Activated naive CD4-positive, alpha-beta T cell treated with anti-CD3 and anti-CD28 coated beads, Interleukin-2, amount 50 U/mL, for 72 hours (primary cell): ENCODE measurements at regions not wholly inside any gene's neighbourhood (a gene's known extent, or its start where the extent isn't known, plus 50 kb on each side); places are given as distances from the start of the nearest gene placed in this dataset.
"Not testable (repeated sequence)": the region's sequence is repeated elsewhere in the genome, so short reads cannot be mapped to it uniquely, and the experiment has no call there.

ENCODE experiments used
- ATAC-seq, 2 donors: fragments of 150-1000 bp; cut with Tn5 transposase; 2 replicates each; pipeline ENCODE4 v1.10.0; 2021; ENCODE audit warnings: mild to moderate bottlenecking in 2 of 2, moderate library complexity in 2 of 2
- DNase-seq, 2 donors: peaks; one replicate each; pipeline ENCODE4 v3.0.0; 2021 to 2022; ENCODE audit warnings: low spot score in 2 of 2
- H3K27ac Mint-ChIP-seq, 2 donors: one replicate each; pipeline ENCODE4 v1.8.0; 2022; ENCODE audit warnings: mild to moderate bottlenecking in 2 of 2, mixed read lengths in 2 of 2
- H3K36me3 Mint-ChIP-seq, 2 donors: one replicate each; pipeline ENCODE4 v1.8.0; 2022; ENCODE audit warnings: mixed read lengths in 2 of 2
- H3K9me3 Mint-ChIP-seq, 2 donors: one replicate each; pipeline ENCODE4 v1.8.0; 2022; ENCODE audit warnings: mixed read lengths in 2 of 2

DNA sequence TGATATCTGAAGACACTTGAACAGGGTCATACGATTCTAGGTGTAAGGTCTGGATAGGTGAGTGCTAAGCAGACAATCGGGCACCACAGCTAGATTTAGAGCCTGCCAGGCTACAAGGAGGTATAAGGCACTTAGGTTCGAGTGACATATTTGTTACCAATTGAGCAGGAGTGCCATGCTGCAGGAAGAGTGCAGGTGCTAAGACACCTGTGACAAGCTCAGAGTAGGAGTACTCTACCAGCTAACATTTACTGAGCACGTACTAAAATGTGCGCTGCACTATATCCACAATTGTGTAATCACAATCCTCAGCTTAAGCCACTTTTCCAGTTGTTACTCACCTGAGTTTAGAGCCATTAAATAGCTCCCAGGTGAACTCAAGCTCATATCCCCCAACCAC, 227.8 kb upstream of the MOCS1 start:
- Mint-ChIP-seq H3K36me3 (no peaks in the 10 kb centered on the region), H3K27ac (no peak overlapping the region), H3K9me3 (no peaks in the 10 kb centered on the region)
- no peak for ATAC-seq
- no peak for DNase-seq

- ATAC-seq (no peak), DNase-seq (no peak)
- Mint-ChIP-seq H3K9me3 (no peaks in the 10 kb centered on the region), H3K27ac (no peak overlapping the region), H3K36me3 (no peaks in the 10 kb centered on the region)
Measured at GRCh38 chr6:40160826-40161225, 226.6 kb upstream of the MOCS1 start.

DNA sequence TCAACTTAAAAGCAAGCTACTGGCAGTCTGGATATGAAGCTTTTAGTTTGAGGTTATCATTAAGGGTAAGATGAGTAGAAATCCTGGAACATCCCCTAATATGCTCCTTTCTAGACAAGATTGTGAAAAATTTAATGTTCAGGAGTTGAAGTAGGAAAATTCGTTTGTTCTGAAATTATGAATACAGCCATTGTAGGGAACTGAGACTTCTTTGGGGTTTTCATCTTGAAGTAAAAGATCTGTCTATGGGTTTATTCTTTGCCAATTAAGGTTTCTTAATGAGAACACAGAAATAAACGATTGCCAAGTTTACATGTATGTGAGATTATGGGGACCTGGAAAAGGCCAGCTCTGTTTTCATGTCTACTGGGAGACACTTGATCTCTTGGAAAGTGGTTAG, 225.6 kb upstream of the MOCS1 start:
- ATAC-seq (no peak), DNase-seq (no peak)
- no peaks in the 10 kb centered on the region for H3K36me3 Mint-ChIP-seq
- no peak overlapping the region for H3K27ac Mint-ChIP-seq
- no peaks in the 10 kb centered on the region for H3K9me3 Mint-ChIP-seq

GRCh38 chr6:40152701-40153436, 218.6 kb upstream of the MOCS1 start:
- no peak for ATAC-seq
- H3K36me3 Mint-ChIP-seq, result no peaks in the 10 kb centered on the region
- H3K9me3 Mint-ChIP-seq, result no peaks in the 10 kb centered on the region
- H3K27ac Mint-ChIP-seq, result no peak overlapping the region
- DNase-seq, result no peak

DNA sequence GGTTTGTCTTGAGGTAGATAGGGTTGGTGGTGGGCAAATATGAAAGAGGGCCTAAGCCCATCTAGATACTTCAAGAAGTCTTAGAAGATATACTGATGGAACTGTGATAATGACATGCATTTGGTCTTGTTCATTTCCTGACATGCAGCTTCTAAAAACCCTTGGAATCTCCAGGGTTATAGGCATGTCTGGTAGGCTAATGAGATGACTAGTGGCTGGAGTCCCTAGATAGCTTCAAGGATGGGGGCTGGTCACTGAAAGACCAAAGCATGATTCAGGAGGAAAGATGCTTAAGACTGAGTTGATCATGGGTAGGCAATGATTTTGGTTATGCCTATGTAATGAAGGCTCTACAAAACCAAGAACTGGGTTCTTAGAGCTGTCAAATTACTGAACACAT, 217.9 kb upstream of the MOCS1 start:
- Mint-ChIP-seq H3K36me3 (no peaks in the 10 kb centered on the region), H3K9me3 (no peaks in the 10 kb centered on the region), H3K27ac (no peak overlapping the region)
- DNase-seq (no peak), ATAC-seq (no peak)

DNA sequence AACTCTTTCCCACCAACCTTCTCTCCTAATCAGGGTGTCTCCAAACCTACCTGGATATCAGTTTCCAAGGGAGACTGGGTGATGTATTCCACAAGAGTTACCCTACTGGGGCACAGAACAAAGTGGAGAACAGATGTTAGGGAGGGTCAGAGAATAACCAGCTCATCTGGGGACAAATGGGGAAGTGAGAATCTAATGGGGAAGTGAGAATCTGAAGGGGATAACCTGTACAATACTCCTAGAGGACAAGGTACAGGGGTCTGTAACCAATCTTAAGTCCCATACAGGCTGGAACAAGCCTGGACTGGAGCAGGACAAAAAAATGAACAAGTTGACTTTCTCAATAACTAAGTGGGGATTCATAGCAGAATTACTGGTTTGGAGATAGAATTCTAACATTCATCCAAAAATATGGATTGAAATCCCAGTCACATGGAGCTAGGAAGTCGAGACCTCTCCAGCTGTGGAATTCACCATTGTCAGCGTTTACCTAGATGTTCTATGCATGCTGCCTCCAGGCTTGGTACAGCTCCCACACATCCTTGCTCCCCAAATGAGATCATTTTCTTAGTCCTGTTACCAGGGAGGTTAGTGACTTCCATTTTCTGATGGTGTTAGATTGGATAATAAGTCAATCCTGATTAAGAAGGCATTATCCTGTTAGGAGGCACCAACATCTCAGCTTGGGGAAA, 214.8 kb upstream of the MOCS1 start:
- no peak for DNase-seq
- H3K27ac Mint-ChIP-seq, result no peak overlapping the region
- H3K9me3 Mint-ChIP-seq, result no peaks in the 10 kb centered on the region
- no peaks in the 10 kb centered on the region for H3K36me3 Mint-ChIP-seq
- no peak for ATAC-seq

GRCh38 chr6:40146902-40147301, 212.6 kb upstream of the MOCS1 start:
- no peaks in the 10 kb centered on the region for H3K9me3 Mint-ChIP-seq
- H3K27ac Mint-ChIP-seq, result no peak overlapping the region
- DNase-seq (no peak), ATAC-seq (no peak)
- no peaks in the 10 kb centered on the region for H3K36me3 Mint-ChIP-seq

DNA sequence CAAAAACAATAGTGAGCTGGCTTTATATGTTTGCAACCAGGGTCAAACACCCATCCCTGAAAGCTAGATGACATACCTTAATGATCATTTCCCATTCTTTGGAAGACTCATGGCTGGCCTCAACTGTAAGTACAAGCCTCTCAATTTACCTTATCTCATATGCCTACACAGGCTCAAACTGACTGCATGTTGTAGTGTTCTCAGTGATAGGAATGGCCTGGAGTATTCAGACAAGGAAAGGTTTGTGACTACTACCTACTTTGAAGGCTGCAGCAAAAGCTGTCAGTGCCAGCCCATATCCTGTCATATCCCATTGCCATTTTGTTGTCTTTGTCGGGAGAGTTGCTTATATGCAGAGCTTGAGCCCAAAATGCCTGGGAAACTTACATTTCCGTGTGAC, 205.2 kb upstream of the MOCS1 start:
- H3K9me3 Mint-ChIP-seq, result peaks cover 0 to 4% of the 10 kb centered on the region in 2 donors
- H3K27ac Mint-ChIP-seq, result no peak overlapping the region
- DNase-seq (no peak), ATAC-seq (no peak)
- no peaks in the 10 kb centered on the region for H3K36me3 Mint-ChIP-seq

DNA sequence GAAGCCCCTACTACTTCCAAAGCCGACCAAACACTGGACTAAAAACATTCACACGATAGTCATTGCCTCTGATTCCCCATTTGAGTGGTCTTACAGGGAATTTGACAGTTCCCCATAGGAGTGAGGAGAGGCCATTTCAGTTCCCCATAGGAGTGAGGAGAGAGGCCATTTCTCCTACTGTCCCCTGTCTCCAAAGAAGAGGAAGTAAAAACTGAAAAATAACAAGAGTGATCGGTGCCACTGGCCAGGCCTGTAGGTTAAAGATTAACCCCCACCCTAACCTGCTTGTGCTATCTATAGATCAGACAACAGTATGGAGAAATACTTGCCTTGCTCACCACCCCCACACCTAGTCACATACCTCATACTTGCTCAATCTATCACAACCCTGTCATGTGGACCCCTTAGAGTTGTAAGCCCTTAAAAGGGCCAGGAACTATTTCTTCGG, 204.0 kb upstream of the MOCS1 start:
- ATAC-seq (no peak), DNase-seq (no peak)
- Mint-ChIP-seq H3K36me3 (no peaks in the 10 kb centered on the region), H3K9me3 (peaks cover 0 to 5% of the 10 kb centered on the region in 2 donors), H3K27ac (no peak overlapping the region)

- H3K27ac Mint-ChIP-seq, result no peak overlapping the region
- no peaks in the 10 kb centered on the region for H3K36me3 Mint-ChIP-seq
- H3K9me3 Mint-ChIP-seq, result peaks cover 0 to 5% of the 10 kb centered on the region in 2 donors
- no peak for DNase-seq
- no peak for ATAC-seq
Measured at GRCh38 chr6:40135491-40136072, 201.3 kb upstream of the MOCS1 start.

DNA sequence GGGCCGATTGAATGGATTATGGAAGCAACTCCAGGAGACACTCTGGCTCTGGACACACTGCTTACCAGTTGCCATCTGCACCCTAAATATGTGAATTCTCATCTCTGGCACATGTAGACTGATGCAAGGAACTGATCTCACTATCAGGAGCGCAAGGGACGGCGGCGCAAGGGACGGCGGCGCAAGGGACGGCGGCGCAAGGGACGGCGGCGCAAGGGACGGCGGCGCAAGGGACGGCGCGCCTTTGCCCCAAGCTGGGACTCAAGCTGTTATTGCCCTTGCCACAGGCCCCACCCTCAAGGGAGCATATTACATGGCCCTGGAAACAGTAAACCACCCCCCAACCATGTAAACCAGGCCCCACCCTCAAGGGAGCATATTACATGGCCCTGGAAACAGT, 199.7 kb upstream of the MOCS1 start:
- not testable (repeated sequence) for H3K36me3 Mint-ChIP-seq, DNase-seq, H3K9me3 Mint-ChIP-seq, ATAC-seq, H3K27ac Mint-ChIP-seq

- Mint-ChIP-seq H3K36me3 (no peaks in the 10 kb centered on the region), H3K9me3 (peaks cover 0 to 5% of the 10 kb centered on the region in 2 donors), H3K27ac (no peak overlapping the region)
- DNase-seq (no peak), ATAC-seq (no peak)
Measured at GRCh38 chr6:40131675-40132074, 197.4 kb upstream of the MOCS1 start.

DNA sequence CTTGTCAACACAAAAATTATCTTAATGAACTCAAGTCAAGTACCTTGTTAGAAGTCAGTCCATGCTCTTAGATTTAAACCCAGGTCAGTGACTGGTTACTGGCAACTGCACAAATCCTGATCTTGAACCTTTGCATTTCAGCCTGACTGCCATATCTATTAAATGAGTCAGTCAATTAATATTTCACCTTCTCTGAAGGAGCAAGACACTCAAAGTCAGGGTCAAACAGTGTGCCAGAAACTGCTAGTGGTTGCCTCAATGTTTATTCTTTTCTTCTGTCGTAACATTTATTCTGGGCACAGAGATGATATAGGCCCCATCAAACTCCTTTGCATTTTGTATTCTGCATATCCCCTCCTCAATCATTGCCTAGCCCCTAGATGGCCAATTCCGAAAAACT, 193.9 kb upstream of the MOCS1 start:
- no peak for DNase-seq
- Mint-ChIP-seq H3K9me3 (no peaks in the 10 kb centered on the region), H3K36me3 (no peaks in the 10 kb centered on the region), H3K27ac (no peak overlapping the region)
- ATAC-seq, result no peak

GRCh38 chr6:40125680-40126394, 191.6 kb upstream of the MOCS1 start:
- H3K9me3 Mint-ChIP-seq, result no peaks in the 10 kb centered on the region
- ATAC-seq (no peak), DNase-seq (no peak)
- H3K27ac Mint-ChIP-seq, result no peak overlapping the region
- H3K36me3 Mint-ChIP-seq, result no peaks in the 10 kb centered on the region

DNA sequence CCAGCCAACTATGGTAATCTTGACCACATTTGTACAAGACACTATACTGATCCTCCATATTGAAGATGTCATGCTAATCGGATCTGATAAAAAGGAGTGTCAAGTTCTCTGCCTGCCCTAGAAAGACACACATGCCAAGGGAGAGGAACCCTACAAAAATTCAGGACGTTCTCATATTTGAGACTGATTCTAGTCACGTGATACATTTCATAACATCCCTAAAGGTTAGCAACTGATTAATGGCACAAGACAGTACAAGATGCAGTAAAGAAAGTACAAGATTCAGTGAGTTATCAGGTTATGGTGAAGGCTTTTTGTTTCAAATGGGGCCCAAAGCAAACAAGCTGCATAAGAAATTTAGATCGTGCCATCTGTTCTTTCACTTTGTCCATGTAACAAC, 190.7 kb upstream of the MOCS1 start:
- no peaks in the 10 kb centered on the region for H3K9me3 Mint-ChIP-seq
- H3K36me3 Mint-ChIP-seq, result no peaks in the 10 kb centered on the region
- no peak for ATAC-seq
- no peak overlapping the region for H3K27ac Mint-ChIP-seq
- DNase-seq, result no peak

DNA sequence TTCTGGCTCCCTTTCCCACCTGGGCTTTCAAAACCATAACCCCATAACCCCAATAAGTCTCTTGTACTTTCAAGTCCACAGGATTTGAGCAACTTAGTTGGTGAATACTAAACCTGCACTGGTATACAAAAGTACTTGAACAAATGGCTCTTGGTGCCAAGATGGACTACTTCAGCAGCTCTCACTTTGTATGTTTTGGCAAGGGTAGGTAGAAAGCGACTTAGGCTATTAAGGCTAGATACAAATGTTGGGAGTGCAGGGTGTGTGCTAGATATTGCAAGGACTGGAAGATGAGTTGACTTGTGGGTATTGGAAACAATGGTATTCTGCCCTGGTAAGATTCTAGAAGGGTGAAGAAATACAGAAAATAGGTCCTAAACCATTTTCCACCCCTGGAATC, 182.6 kb upstream of the MOCS1 start:
- H3K9me3 Mint-ChIP-seq, result peaks cover 2% of the 10 kb centered on the region in 2 donors
- DNase-seq (no peak), ATAC-seq (no peak)
- H3K36me3 Mint-ChIP-seq, result no peaks in the 10 kb centered on the region
- H3K27ac Mint-ChIP-seq, result no peak overlapping the region

- peaks cover 0 to 5% of the 10 kb centered on the region in 2 donors for H3K36me3 Mint-ChIP-seq
- peaks cover 7 to 14% of the 10 kb centered on the region in 2 donors for H3K9me3 Mint-ChIP-seq
- DNase-seq, result no peak
- ATAC-seq, result no peak
- H3K27ac Mint-ChIP-seq, result no peak overlapping the region
Measured at GRCh38 chr6:40112350-40112749, 178.1 kb upstream of the MOCS1 start.
